ENCODE measurements at regions not wholly inside any gene's neighbourhood (a gene's known extent, or its start where the extent isn't known, plus 50 kb on each side); places are given as distances from the start of the nearest gene placed in this dataset.

DNA sequence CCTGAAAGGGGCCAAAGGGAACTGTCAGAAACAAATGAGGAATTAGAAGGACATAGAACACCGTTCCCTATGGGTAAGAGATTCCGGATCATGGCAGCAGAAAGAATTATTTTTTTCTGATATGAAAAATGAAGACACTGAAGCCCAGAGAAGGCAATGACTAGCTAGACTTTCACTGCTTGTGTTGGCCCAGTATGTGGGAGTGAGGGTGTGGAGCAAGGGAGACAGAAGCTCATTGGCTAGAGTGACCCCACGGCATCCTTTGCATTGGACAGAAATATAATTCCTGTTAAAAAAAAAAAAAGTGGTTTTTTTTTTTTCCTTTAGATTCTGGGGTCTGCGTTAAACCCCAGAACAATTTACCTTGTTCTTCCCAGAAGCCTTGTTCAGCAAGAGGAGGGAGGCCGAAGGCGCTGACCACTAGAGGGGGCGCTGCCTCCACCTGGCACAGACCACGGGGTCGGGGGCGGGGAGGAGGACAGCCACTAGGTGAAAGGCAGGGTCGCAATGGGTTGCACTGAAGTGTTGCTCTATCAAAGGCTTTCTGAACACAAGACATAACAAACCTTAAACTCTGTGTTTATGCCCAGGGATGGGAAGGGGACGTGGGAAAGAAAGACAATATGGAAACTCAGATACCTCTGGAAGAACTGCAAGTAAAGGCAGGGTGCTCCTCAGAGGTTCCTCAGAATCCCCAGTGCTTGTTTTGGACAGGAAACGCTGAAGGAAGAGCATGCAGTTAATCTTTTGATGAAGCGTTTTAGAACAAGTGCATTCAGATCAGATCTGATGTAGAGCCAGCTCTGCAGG is 156.8 kb downstream of the KCNA5 start:
- FAIRE-seq = no peak

- no peak for FAIRE-seq
Observed at GRCh38 chr12:5201554-5202218, 158.0 kb downstream of the KCNA5 start.

GRCh38 chr12:5203274-5203673 is 159.6 kb downstream of the KCNA5 start:
- FAIRE-seq = no peak

DNA sequence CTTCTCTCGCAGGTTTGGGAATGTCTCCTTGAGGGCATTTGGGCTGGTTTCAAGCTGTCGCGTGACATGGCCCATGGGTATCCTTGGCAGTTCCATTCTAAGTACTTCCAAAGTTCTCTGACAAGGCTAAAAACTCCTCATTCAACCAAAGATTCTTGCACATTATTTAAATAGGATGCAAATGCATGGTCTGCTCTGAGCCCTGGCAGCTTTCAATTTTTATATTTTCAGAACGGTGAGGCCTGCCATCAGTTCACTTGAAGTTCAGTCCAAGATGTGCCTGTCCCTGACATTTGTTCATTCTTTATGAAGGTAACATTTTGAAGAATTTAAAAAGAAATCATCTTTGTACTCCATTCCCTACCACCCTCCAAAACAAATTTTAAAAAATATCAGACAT is 160.0 kb downstream of the KCNA5 start:
- no peak for FAIRE-seq

- FAIRE-seq = no peak
Observed at GRCh38 chr12:5204271-5204670, 160.6 kb downstream of the KCNA5 start.

DNA sequence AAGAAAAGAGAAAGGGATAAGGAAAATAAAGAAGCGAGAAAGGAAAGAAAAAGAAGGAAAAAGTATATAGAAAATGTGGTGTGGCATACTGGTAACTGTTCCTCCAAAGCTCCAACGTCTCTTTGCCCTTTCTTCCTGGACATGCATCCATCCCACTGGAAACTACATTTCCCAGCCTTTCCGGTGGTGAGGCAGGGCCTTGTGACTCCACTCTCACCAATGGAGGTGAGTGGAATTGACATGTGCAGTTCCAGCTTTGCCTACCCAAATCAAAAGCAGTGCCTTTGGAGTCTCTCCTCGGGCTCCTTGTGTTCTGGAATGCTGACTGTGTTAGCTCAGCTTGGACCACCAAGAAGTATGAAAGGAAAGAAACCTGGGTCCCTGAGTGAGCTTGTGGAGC is 161.2 kb downstream of the KCNA5 start:
- no peak for FAIRE-seq

GRCh38 chr12:5206401-5207175 is 162.9 kb downstream of the KCNA5 start:
- no peak for FAIRE-seq

DNA sequence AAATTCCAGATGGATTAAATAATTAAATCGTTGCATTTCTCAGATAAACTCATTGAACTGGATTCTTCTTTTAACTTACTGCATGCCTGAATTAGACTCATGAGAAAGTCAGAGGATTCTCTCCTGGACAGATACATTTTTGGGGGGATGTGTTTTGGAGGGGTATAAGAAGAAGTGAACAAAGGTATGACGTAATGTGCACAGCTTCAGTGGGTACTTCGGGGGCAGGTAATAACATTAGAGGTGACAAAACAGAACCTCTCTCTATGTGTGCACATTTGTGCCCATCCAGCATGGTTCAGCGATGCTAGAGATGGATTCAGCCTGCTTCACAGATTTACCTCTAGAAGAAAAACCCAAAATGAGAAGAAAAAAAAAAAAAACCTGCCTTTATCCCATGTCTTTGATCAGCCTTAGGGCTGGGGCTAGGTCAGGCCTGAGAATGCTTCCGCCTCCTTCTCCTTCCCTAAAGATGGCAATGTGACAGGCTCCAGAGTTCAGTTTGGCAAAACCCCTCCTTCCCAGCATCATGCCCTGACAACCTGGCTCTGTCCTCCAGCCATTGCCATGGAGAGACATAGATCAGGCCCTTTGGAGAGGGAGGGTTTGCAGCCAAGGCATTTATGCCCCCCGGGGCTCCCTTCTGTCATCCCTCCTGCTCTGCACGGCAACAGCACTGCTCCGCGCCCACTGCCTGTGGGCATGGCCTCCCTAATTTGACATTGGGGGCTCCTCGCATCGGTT is 166.7 kb downstream of the KCNA5 start:
- FAIRE-seq = no peak

GRCh38 chr12:5210923-5211290 is 167.2 kb downstream of the KCNA5 start:
- no peak for FAIRE-seq

DNA sequence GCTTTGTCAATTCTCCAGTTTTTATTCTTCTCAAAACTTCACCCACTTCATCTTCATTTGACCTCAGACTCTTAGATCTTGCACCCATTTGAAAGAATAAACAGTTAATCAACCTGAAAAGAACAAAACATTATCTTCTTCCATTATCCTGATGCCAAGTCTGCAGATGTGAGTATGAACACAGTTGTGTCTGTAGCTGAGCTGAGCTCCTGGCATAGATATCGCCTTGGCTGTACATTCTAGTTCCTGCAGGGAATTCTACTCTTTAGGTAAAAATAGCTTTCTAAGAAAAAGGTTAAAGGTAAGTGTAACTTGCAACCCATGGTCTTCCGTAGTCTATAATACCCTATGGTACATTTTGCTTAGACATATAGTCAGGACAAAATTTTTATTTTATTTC is 169.7 kb downstream of the KCNA5 start:
- FAIRE-seq = no peak

- no peak for FAIRE-seq
Observed at GRCh38 chr12:5213990-5214389, 170.3 kb downstream of the KCNA5 start.

GRCh38 chr12:5217936-5218335 is 174.3 kb downstream of the KCNA5 start:
- no peak for FAIRE-seq

DNA sequence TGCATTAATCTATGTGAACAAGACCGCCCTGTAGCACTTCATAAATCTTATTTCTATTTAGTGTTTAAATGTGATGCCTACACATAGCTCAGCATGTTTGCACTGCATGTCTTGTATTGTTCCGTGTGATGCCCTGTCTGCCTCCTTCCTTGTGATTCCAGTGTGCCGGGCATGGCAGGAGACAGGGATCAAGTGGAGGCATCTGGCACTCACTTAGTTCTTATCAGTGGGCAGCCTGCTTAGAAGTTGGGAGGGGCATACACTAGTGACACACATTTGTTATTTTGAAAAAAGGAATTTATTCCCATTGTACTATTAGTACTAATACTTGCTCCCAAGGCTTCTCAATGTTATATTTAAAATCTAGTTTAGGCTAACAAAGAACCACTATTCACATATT is 176.4 kb downstream of the KCNA5 start:
- no peak for FAIRE-seq

GRCh38 chr12:5220835-5221234 is 177.2 kb downstream of the KCNA5 start:
- FAIRE-seq = no peak

GRCh38 chr12:5222011-5222461 is 178.4 kb downstream of the KCNA5 start:
- no peak for FAIRE-seq

GRCh38 chr12:5222729-5223128 is 179.1 kb downstream of the KCNA5 start:
- no peak for FAIRE-seq

GRCh38 chr12:5223881-5224280 is 180.2 kb downstream of the KCNA5 start:
- no peak for FAIRE-seq

DNA sequence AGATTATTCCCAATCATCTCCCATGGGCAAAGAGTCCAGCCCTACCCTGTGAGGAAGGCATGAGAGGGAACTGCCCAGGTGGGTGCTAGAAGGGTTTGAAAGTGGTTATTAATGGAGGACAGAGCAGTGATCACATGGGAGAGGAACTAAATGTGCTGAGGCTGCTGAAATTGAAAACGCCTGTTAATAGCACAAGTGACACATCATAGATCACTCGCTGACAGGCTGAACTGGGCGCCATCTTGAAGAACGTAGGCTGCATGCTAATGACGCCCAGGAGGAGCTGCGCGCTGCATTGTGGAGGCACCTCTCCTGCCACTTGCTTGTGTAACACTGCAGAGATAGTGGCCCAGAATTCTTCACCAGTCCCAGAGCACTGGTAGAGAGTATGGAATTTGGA is 182.9 kb downstream of the KCNA5 start:
- no peak for FAIRE-seq

DNA sequence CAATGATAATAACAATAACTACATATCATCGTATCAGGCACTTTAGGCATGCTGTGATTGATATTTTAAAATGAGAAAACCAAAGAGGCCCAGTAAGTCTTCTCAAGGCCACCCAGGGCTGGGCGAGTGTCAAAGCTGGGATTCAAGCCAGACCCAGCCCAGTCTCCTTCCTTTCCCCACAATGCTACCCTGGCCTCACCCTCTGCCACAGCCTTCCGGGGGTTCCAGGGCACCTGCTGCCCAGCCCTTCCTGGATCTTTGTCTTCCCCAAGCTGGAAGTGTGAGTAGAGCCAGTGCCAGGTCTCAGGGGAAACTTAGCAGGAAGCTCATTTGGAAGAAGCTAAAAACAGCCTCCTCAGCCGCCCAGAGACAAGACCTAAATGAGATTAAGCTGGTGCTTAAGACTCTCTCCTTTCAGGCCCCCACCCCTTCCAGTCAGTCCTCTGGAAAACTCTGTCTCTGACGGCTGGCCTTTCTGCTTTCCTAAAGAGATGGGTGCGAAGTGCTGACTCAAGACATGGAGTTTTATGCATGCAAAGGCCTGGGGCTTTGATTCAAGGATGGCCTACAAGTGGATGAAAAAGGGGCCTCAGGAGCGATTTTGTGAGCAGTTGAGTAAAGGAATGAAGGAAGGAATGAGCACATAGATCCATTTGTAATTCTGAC is 184.2 kb downstream of the KCNA5 start:
- no peak for FAIRE-seq

GRCh38 chr12:5230156-5230555 is 186.5 kb downstream of the KCNA5 start:
- FAIRE-seq = no peak

DNA sequence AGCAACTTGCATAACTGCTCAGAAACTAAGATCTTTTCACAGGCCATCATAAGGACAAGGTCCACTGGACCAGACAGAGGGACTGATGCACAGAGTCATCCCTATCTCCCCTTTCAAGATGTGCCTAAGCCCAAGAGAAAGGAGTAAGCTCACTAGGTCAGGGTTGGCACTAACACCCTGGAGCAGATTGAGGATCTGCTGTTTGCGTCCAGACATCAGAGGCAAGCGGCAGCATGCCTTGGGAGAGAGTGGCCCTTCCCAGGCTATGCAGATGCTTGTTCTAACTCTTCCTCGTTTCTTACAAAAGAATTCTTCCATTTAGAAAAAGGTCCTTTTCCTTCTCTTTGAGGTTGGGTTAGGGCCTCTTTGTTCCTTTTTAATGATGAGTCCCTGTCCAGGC is 187.2 kb downstream of the KCNA5 start:
- no peak for FAIRE-seq

GRCh38 chr12:5232291-5232690 is 188.6 kb downstream of the KCNA5 start:
- no peak for FAIRE-seq
